D721Med (cell line): ENCODE measurements at regions not wholly inside any gene's neighbourhood (a gene's known extent, or its start where the extent isn't known, plus 50 kb on each side); places are given as distances from the start of the nearest gene placed in this dataset.

Source experiments
- DNase-seq: peaks from one replicate; pipeline ENCODE4 v3.0.0; 2011; ENCODE audit warnings: low spot score; ENCODE audit not compliant: insufficient read length
- FAIRE-seq: peaks from 2 replicates; lab custom pipeline; 2011; peaks lifted over from hg19 to GRCh38; lab: Jason Lieb, UNC
- TF ChIP-seq, protein P1 (sequence below): IDR thresholded peaks from 2 replicates; pipeline ENCODE4 v1.5.1; 2012; ENCODE audit warnings: mild to moderate bottlenecking, control low read depth; ENCODE audit not compliant: insufficient read depth; ENCODE audit errors: missing control alignments

DNA sequence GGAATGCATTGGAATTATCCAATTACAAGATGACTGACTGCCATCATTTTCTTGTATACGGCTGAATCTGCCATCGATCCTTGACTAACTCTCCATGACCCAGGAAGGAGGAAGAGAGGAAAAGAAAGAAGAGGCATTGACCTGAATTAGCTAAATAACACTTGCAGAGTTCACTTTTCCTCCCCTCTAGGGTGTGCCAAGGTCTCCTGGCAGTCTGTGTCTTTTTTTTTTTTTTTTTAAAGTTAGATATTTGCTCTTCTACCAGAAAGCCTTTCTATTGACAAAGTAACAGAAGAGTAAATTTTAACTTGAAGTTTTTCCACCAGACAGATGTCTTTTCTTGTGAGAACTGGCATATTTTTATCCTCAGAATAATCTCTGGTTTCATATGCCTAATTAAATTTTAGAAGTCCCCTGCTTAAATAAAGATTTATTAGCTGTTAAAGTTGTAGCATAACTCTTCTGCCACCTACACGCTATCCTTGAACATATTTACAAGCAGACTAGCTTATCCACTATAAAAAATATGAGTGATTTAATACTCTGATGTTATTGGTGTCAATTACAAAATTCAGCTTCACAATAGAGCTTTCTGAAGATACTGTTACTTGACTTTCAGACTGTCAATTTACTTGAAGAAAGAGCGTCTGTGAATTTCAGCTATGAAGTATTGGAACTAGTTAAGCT lies 171.7 kb upstream of the ETAA1 start:
- DNase-seq (no peak), FAIRE-seq (no peak)
- TF ChIP-seq, protein P1, sequence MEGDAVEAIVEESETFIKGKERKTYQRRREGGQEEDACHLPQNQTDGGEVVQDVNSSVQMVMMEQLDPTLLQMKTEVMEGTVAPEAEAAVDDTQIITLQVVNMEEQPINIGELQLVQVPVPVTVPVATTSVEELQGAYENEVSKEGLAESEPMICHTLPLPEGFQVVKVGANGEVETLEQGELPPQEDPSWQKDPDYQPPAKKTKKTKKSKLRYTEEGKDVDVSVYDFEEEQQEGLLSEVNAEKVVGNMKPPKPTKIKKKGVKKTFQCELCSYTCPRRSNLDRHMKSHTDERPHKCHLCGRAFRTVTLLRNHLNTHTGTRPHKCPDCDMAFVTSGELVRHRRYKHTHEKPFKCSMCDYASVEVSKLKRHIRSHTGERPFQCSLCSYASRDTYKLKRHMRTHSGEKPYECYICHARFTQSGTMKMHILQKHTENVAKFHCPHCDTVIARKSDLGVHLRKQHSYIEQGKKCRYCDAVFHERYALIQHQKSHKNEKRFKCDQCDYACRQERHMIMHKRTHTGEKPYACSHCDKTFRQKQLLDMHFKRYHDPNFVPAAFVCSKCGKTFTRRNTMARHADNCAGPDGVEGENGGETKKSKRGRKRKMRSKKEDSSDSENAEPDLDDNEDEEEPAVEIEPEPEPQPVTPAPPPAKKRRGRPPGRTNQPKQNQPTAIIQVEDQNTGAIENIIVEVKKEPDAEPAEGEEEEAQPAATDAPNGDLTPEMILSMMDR: no peak

DNA sequence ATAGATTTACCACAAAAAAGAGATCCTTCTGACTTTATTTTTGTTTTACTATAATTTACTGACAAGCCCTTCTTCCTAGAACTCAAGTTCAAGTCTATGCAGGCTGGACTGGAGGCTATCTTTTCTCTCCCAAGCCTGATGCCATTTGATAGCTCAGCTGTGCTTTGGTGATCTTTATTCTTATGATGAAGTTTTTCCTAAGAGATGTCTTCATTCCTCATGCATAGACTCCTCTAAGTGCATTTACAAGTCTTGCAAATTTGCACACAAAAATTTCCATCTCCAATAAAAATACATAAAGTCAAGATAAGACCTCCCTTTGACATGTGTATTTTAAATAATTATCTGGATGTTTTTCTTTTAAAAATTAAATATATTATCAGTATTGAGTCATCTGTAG lies 167.4 kb upstream of the ETAA1 start:
- FAIRE-seq: no peak
- DNase-seq: no peak
- TF ChIP-seq, protein P1: no peak

DNA sequence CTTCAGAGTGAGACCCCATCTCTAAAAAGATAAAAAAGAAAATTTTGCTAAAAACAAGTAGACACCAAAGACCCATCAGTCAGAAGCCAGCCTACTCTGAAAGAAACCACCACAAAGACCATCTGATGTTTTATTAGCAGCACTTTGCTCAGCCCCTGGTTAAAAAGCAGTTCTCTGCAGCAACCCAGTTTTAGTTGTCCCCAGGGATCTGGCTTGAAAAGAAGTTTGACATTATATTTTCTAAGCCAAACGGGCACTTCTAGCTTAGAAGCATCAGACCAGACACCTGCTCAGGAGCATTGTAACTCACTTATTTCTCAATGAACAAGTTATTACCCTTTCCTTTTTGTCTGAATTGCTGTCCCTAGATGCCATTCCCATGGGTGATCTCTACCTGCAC lies 164.2 kb upstream of the ETAA1 start:
- DNase-seq (no peak), FAIRE-seq (no peak)
- TF ChIP-seq, protein P1: no peak

DNA sequence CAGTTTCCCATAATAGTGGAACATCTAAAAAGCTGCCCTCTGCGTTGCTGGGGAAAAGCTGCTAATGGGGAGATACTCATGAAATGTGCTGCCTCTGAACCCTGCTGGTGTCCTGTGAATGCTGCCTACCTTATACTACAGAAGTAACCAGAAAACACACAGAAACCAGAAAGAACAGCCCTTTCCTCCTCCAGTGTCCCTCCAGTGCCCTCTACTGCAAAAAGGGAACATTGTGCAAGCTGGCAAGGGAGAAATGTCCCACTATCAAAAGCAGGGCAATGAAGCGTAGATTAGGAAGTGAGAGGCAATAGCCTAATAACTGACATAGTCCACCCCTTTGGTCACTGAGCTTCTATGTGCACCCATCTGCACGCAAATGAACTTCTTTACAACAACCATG lies 162.7 kb upstream of the ETAA1 start:
- TF ChIP-seq, protein P1: peak; percentile 57
- no peak for DNase-seq
- no peak for FAIRE-seq

DNA sequence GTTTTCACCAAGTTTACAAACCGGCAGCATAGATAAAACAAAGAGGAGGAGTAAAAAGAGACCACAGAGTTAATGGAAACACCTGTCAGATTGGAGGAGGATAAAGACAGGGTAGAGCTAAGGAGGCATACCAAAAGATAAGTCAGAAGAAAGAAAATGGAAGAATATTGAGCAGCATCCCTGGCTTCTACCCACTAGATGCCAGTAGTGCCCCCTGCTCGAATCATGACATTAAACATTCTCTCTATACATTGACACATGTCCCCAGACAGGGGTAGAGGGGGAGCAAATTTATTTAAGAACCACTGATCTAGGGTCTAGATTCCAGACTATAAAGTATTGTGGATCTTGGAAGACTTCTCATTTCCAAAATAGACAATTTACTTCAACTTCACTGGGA lies 159.8 kb upstream of the ETAA1 start:
- DNase-seq: no peak
- FAIRE-seq: no peak
- TF ChIP-seq, protein P1: peak; percentile 16

DNA sequence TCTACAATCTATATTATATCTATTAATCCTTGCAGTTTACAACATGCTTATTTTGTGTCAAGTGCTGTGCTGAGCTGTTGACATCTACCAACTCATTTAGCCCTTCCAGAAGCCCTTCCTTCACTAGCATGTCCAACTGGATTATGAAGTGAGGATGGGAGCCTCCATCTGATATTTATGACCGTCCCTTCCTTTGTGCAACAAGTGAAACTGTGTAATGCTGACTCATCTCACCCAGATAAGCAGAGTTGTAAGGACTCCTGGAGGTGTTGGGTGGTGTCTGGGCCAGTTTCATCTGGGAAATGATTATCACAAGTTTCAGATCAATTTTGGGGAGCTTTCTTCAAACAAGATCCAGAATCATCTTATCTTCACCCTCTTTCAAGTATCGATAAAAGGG lies 156.6 kb upstream of the ETAA1 start:
- no peak for FAIRE-seq
- TF ChIP-seq, protein P1: no peak
- no peak for DNase-seq

DNA sequence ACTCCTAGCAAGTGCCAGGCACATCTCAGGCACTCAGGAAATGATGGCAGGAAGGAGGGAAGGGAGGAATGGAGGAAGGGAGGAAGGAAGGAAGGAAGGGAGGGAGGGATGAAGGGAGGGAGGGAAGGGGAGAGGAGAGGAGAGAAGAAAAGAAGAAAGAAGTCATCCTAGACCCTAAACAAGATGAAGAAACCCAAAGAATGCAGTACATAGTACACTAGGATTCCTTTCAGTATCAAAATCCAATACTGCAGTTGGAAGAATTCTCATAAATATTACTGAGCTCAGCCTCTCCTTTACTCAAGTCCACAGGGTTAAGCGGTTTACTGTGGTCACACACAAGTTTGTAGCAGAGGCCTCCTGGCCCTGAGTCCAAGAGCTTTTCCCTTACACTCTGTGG lies 155.7 kb upstream of the ETAA1 start:
- TF ChIP-seq, protein P1: no peak
- no peak for FAIRE-seq

More for the DNA sequence above, 155.7 kb upstream of the ETAA1 start:
- no peak for DNase-seq
